Iris pigment epithelial cell (primary cell): ENCODE measurements at regions not wholly inside any gene's neighbourhood (a gene's known extent, or its start where the extent isn't known, plus 50 kb on each side); places are given as distances from the start of the nearest gene placed in this dataset.
A peak's percentile ranks its signal among the peaks of the same experiment; 100 is the strongest.

Experiments
- DNase-seq: peaks from one replicate; pipeline ENCODE4 v3.0.0-alpha.2; 2011; ENCODE audit warnings: low read depth

- no peak for DNase-seq
Measured at GRCh38 chrX:45868425-45868824, 667.7 kb upstream of the DIPK2B start.

- no peak for DNase-seq
Measured at GRCh38 chrX:45862801-45863200, 662.1 kb upstream of the DIPK2B start.

- DNase-seq: no peak
Measured at GRCh38 chrX:45860450-45860849, 659.8 kb upstream of the DIPK2B start.

- DNase-seq: no peak
Measured at GRCh38 chrX:45859407-45859806, 658.7 kb upstream of the DIPK2B start.

- peak; percentile 51 for DNase-seq
Measured at GRCh38 chrX:45852884-45853283, 652.2 kb upstream of the DIPK2B start.

- peak; percentile 26 for DNase-seq
Measured at GRCh38 chrX:45851434-45851991, 650.8 kb upstream of the DIPK2B start.

GRCh38 chrX:45850775-45851433 is 650.2 kb upstream of the DIPK2B start:
- DNase-seq: peak; percentile 56

- DNase-seq: peak; percentile 26
Measured at GRCh38 chrX:45850197-45850774, 649.6 kb upstream of the DIPK2B start.

GRCh38 chrX:45849261-45849862 is 648.7 kb upstream of the DIPK2B start:
- DNase-seq: peak; percentile 88

- peak; percentile 41 for DNase-seq
Measured at GRCh38 chrX:45847961-45848360, 647.3 kb upstream of the DIPK2B start.

- DNase-seq: no peak
Measured at GRCh38 chrX:45846328-45846727, 645.7 kb upstream of the DIPK2B start.

- no peak for DNase-seq
Measured at GRCh38 chrX:45845142-45845541, 644.5 kb upstream of the DIPK2B start.

GRCh38 chrX:45843518-45843917 is 642.8 kb upstream of the DIPK2B start:
- no peak for DNase-seq

- no peak for DNase-seq
Measured at GRCh38 chrX:45842926-45843315, 642.2 kb upstream of the DIPK2B start.

GRCh38 chrX:45842207-45842925 is 641.7 kb upstream of the DIPK2B start:
- DNase-seq: no peak

- no peak for DNase-seq
Measured at GRCh38 chrX:45840411-45840950, 639.8 kb upstream of the DIPK2B start.

- no peak for DNase-seq
Measured at GRCh38 chrX:45830343-45830742, 629.7 kb upstream of the DIPK2B start.

GRCh38 chrX:45824471-45824870 is 623.8 kb upstream of the DIPK2B start:
- DNase-seq: peak; percentile 95

GRCh38 chrX:45823536-45823935 is 622.9 kb upstream of the DIPK2B start:
- peak; percentile 46 for DNase-seq

- peak; percentile 39 for DNase-seq
Measured at GRCh38 chrX:45822124-45822523, 621.4 kb upstream of the DIPK2B start.

- DNase-seq: no peak
Measured at GRCh38 chrX:45818913-45819312, 618.2 kb upstream of the DIPK2B start.

GRCh38 chrX:45815441-45815840 is 614.8 kb upstream of the DIPK2B start:
- no peak for DNase-seq
